ENCODE measurements at regions not wholly inside any gene's neighbourhood (a gene's known extent, or its start where the extent isn't known, plus 50 kb on each side); places are given as distances from the start of the nearest gene placed in this dataset.

- Histone ChIP-seq H3K36me3 (ENCODE audit: control insufficient read depth, insufficient read depth, low read length) (no peaks in the 10 kb centered on the region), H3K27me3 (ENCODE audit: control insufficient read depth, insufficient read depth, low read length) (no peaks in the 10 kb centered on the region), H3K4me3 (ENCODE audit: low read depth, low read length) (no peak overlapping the region)
- no peak for TF ChIP-seq CTCF (IDR thresholded peaks at IDR 0.05; ENCODE audit: insufficient read depth, low read length, severe bottlenecking)
- FAIRE-seq (no peak), DNase-seq (ENCODE audit: low read depth) (no peak)
Observed at GRCh38 chr7:9226500-9226899, 793.1 kb downstream of the NXPH1 start.

DNA sequence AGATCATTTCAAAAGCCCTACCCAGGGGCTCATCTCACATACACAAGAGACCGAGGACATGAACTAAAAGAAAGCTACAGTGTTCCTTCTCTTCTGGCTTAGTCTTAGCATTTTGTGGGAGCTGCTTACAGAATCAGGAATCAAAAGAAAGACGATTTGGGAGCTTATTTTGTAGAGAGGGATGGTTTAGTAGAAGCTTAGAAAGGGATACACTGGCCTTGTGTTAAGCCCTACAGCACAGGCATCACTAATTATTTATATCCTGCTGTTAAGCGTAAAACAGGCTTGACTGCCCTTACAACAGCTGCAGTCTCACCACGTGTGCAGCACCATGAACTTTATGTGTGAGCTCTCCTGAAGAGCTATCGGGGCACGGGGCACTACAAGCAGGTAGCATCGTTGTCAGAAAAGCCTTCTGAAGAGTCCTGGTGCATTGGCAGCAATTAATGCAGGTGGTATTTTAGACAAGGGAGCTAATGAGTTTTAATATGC, 798.3 kb downstream of the NXPH1 start:
- TF ChIP-seq CTCF (IDR thresholded peaks at IDR 0.05; ENCODE audit: insufficient read depth, low read length, severe bottlenecking) = no peak
- FAIRE-seq = no peak
- Histone ChIP-seq H3K36me3 (ENCODE audit: control insufficient read depth, insufficient read depth, low read length) (no peaks in the 10 kb centered on the region), H3K4me3 (ENCODE audit: low read depth, low read length) (no peak overlapping the region), H3K27me3 (ENCODE audit: control insufficient read depth, insufficient read depth, low read length) (no peaks in the 10 kb centered on the region)
- DNase-seq (ENCODE audit: low read depth) = no peak

DNA sequence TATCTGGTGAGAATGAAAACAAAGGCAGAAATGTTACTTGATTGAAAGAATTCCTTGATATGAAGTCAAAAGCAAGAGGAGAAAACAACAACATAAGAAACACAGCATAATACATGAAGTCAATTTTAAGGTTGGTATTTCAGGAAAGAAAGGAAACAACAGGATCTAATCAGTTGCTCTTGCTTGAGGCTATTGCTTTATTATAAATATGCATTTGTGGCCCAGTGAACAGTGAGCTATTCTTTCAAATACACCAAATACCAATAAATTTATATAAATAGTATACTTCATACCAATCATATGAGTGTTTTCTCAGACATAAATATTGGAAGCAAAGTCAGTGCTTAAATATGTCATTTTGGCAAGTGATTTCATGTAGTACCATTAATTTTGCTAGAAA, 806.6 kb downstream of the NXPH1 start:
- FAIRE-seq (no peak), DNase-seq (ENCODE audit: low read depth) (no peak)
- no peaks in the 10 kb centered on the region for H3K36me3 ChIP-seq (ENCODE audit: control insufficient read depth, insufficient read depth, low read length)
- H3K27me3 ChIP-seq (ENCODE audit: control insufficient read depth, insufficient read depth, low read length) = no peaks in the 10 kb centered on the region
- no peak overlapping the region for H3K4me3 ChIP-seq (ENCODE audit: low read depth, low read length)
- TF ChIP-seq CTCF (IDR thresholded peaks at IDR 0.05; ENCODE audit: insufficient read depth, low read length, severe bottlenecking) = no peak

GRCh38 chr7:9241826-9242225, 808.4 kb downstream of the NXPH1 start:
- Histone ChIP-seq H3K36me3 (ENCODE audit: control insufficient read depth, insufficient read depth, low read length) (no peaks in the 10 kb centered on the region), H3K4me3 (ENCODE audit: low read depth, low read length) (no peak overlapping the region), H3K27me3 (ENCODE audit: control insufficient read depth, insufficient read depth, low read length) (no peaks in the 10 kb centered on the region)
- no peak for DNase-seq (ENCODE audit: low read depth)
- no peak for TF ChIP-seq CTCF (IDR thresholded peaks at IDR 0.05; ENCODE audit: insufficient read depth, low read length, severe bottlenecking)
- no peak for FAIRE-seq

GRCh38 chr7:9242636-9243035, 809.2 kb downstream of the NXPH1 start:
- no peak for DNase-seq (ENCODE audit: low read depth)
- TF ChIP-seq CTCF (IDR thresholded peaks at IDR 0.05; ENCODE audit: insufficient read depth, low read length, severe bottlenecking) = no peak
- Histone ChIP-seq H3K4me3 (ENCODE audit: low read depth, low read length) (no peak overlapping the region), H3K27me3 (ENCODE audit: control insufficient read depth, insufficient read depth, low read length) (no peaks in the 10 kb centered on the region), H3K36me3 (ENCODE audit: control insufficient read depth, insufficient read depth, low read length) (no peaks in the 10 kb centered on the region)
- no peak for FAIRE-seq

DNA sequence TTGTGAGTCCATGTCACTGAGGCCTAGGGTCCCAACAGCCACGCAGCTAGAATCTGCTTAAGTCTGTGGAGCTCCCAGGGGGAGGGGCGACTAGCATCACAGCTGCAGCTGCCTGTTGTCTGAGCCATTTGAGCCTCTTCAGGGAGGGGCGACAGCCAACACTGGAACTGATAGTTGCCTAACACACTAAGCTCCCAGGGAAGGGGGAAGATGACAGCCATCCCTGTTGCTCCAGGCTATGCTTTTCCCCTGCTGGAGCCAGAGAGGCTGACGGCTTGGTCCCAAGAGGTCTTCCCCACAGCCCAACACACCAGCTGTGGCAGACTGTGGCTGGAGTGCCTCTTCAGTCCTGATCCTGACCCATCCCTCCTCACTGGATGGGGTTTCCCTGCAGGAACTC, 817.5 kb downstream of the NXPH1 start:
- TF ChIP-seq CTCF (IDR thresholded peaks at IDR 0.05; ENCODE audit: insufficient read depth, low read length, severe bottlenecking) = no peak
- DNase-seq (ENCODE audit: low read depth) (no peak), FAIRE-seq (peak; percentile 52)
- Histone ChIP-seq H3K27me3 (ENCODE audit: control insufficient read depth, insufficient read depth, low read length) (no peaks in the 10 kb centered on the region), H3K4me3 (ENCODE audit: low read depth, low read length) (no peak overlapping the region), H3K36me3 (ENCODE audit: control insufficient read depth, insufficient read depth, low read length) (no peaks in the 10 kb centered on the region)
